NCI-H1694 treated with DMSO at 0.1 percent for 48 hours (cell line): ENCODE measurements at regions not wholly inside any gene's neighbourhood (a gene's known extent, or its start where the extent isn't known, plus 50 kb on each side); places are given as distances from the start of the nearest gene placed in this dataset.
"Not testable (repeated sequence)": the region's sequence is repeated elsewhere in the genome, so short reads cannot be mapped to it uniquely, and the experiment has no call there.

Experiments used
- DNase-seq: peaks from one replicate; lab custom pipeline; 2025; lab: John Stamatoyannopoulos, UW

DNA sequence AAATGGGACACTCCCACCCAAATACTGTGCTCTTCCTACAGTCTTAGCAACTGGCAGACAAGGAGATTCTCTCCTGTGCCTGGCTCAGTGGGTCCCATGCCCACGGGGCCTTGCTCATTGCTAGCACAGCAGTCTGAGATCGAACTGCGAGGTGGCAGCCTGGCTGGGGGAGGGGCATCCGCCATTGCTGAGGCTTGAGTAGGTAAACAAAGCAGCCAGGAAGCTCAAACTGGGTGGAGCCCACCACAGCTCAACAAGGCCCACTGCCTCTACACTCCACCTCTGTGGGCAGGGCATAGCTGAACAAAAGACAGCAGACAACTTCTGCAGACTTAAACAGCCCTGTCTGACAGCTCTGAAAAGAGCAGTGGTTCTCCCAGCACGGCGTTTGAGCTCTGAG, 174.8 kb downstream of the COL12A1 start:
- DNase-seq: not testable (repeated sequence)

DNA sequence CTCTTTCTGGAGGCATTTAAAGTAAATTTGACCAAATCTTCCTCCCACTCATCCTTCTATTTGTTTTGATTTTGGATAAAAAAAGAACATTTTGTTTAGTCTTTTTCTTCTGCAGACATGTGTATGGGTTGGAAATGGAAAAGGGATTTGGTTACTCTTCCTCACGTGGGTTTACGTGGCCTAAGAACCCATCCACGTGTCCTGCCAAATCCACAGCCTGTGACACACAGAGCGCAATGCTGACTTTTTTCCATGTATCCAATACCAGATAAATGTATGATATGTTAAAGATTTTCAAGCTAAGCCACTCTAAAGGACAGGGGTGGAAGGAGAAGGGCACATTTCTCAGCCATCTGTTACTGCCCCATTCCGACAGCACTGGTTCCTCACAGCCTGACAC, 176.5 kb downstream of the COL12A1 start:
- no peak for DNase-seq

DNA sequence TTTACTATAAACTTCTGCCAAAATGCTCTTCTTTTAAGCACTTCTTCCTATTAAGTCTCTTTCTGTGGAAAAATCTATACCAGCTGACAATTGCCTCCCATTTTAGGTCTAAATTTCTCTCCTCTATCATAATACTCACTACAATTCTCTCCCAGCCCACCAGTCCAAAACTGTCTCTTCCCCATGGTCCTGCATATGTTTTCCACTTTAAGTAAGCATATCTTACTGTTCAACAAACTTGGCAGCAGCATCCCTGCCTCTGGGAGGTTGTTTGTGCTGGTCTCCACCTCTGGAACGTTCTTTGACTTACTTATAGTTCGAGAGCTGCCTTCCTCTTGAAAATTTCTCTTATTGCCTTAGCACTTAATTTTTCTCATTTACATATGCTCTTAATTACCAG, 180.5 kb downstream of the COL12A1 start:
- DNase-seq: no peak

DNA sequence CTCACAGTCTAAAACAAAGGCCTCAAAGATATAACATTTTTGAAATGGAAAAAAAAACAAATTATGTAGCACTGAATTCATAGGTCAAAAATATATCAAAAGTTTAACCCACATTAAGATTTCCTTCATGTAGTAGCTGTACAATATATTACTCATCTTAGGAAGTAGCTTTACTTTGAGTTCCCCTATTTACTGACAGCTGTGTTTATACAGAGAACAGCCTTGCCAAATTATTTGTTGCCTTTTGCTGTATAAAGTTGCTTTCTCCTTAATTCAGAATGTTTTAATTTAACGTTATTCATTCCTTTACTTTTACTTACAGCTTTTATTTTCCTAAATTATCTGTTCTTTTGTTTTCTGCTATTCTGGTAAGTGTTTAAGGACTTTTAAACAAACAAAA, 181.0 kb downstream of the COL12A1 start:
- DNase-seq: no peak

DNA sequence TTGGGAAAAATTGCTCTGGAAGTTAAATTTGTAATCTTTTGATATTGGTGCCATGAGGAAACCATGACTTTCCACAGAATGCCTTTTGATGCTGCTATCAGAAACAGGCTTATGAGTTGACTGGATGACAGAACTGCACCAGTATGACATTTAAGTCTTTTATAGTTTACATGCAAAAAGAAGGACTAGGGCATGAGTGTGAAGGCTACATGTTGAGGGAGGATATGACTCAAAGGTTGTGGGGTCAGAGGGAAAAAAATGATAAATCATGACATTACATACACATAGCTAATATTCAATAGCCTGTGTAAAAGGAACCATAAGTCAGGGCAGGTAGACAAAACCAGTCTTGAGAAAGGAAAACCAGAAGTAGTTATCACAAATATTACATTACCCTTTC, 182.2 kb downstream of the COL12A1 start:
- DNase-seq: no peak

DNA sequence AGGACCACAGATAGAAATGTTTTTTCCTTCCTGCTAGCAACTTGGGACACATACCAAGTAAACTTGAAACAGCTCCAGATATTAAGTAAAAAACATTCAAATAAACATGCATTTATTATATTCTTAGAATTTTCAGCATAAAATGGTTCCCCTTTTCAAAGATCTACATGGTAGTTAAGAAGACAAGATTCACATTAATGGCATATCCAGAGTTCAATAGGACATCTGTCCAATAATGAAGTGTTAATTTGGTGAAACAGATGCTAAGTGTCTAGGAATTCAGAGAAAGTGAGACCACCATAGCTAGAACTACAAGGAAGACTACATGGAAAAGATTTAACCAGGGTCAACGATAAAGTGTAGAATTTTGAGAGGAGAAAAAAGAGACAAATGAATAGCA, 184.9 kb downstream of the COL12A1 start:
- no peak for DNase-seq

DNA sequence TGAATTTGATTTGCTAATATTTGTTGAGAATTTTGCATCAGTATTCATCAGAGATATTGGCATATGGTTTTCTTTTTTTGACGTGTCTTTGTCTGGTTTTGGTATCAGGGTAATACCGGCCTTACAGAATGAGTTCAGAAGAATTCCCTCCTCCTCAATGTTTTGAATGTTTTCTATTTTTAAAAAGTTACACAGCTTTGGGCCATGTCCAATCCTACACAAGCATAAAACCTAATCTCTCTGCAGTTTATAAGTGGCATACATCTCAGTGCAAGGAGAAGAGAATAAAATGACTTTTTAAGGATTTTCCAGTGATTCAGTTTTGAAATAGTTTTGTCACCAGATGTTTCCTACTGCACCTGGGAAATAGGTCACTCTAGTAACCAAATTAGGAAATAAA, 185.5 kb downstream of the COL12A1 start:
- DNase-seq: no peak

DNA sequence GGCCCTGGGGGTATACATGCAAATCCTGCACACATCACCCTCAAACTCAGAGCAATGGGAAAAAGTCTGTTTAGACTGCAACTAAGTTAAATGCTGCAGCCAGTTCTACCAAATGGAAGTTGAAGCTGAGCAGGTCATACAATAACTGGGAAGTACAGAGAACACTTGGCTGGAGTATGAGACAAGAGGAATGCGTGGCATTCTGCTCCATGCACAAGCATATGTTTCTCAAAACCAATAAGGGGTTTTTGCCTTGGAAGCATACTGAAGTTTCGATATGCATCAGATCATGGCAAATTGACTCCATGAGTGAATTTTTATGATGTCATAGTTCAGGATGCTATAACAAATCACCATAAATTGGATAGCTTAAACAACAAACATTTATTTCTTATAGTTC, 193.8 kb downstream of the COL12A1 start:
- DNase-seq: no peak

DNA sequence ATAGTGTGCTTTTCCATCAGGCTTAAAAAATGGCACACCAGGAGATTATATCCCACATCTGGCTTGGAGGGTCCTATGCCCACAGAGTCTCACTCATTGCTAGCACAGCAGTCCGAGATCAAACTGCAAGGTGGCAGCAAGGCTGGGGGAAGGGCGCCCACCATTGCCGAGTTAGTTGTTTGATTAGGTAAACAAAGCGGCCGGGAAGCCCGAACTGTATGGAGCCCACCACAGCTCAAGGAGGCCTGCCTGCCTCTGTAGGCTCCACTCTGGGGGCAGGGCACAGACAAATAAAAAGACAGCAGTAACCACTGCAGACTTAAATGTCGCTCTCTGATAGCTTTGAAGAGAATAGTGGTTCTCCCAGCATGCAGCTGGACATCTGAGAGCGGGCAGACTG, 201.9 kb downstream of the COL12A1 start:
- DNase-seq: not testable (repeated sequence)

DNA sequence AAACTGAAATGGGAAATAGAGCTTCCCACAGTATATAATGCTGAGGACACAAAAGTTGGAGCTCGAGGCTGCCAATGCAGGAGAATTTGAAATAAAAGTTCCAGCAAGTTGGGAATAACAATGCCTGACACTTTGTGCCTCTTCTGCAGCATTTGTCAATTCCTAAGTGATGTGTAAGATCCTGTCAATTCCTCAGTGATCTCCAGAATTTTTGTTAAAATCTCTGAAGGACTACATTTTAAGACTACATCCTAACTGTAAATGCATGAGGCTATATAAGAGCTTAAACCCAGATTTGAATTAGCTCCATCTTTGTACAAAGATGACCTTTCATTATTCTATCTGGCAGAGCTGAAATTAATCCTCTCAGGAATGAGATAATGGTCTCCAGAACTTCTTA, 208.2 kb downstream of the COL12A1 start:
- DNase-seq: no peak

DNA sequence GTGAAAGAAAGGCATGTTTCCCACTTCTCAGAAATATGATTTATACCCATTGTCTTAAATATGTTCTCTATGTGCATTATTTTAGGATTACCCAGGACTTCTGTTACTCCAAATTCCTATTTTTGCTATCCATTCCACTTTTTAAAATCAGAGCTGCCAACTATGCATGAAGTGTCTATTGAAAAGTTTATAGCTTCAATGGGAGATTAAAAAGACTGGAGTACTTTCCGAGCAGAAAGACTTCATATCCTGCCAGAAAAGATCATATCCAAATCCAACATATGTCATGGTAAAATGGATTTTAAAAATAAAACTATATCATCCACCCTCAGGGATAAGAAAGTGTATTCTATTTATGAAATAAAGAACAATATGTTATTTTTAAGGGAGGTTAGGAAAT, 212.7 kb downstream of the COL12A1 start:
- DNase-seq: no peak

DNA sequence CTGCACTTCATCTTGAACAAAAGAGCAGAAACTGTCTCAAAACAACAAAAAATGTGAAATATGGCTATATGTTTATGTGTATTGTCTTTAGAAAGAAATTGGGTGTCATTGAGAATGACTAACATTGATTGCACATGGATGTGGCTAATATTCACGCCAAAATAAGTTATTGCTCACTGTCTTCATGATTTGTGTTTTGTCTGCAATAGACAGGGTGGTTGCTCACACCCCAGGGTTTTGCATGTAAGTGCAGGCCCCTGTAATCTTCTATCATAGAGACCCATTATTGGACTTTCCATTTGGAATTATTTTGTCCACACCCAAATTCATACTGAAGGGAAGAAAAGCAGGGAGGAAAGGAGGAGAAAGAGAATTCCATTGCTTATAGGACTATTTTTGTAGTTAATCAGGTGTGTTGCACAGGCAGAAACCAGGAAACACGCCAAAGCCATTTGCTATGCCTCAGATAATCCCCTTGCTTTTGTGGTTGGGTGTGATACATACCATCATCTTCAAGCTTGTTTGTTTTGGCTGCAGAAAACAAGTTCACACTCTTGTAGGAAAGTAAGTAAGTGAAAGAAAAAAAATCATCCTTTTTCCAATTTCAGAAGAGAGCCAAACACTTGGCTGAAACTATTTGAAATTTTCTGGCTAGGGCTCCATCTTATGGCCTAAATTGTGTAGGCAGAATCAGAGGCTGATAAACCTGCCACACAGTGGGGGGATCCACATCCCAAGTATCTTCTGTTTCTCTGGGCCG, 214.1 kb downstream of the COL12A1 start:
- no peak for DNase-seq

DNA sequence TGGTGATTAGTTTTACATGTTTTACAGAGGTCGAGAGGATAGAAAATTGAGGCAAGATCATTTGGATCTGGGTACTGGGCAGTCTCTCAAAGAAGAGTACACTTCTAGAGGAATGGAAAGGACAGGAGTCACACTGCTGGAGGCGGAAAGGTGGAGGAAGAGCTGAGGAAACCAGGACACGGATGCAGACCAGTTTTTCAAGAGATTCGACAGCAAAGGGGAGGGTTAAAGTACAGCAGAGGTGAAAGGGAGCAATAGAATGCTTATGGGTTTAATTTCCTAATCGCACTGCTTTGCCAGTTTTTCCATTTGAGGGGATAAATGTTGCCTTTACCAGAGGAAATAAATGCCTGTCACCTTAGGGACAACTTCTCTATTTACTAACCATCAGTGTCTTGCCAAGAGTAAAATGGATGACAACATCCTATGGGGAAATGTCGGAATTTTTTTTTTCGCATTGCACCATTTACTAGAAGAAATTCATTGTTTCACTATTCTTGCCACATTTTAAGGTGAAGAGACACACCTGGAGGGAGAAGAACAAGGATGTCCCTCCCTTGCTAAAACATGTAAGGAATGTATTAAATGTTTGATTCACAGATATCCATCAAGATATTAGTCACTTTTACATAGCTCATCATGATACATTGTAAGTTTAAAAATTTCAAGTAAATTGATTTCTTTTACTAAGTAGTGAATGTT, 226.6 kb downstream of the COL12A1 start:
- no peak for DNase-seq

DNA sequence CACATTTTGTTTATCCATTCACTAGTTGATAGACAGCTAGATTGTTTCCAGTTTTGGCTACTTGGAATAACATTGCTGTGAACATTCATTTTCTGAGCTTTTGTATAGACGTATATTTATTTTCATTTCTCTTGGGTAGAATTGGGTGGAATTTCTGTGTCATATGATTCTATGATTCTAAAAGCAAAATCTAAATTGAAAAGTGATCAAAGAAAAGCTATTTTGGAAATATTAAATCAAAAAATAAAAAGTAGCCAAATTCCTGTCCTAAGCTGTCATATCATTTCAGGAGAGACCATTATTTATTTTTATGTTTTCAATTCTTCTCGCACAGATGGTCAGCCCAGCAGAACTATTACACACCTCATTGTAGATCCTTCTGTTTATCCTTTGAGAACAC, 229.2 kb downstream of the COL12A1 start:
- DNase-seq: no peak

DNA sequence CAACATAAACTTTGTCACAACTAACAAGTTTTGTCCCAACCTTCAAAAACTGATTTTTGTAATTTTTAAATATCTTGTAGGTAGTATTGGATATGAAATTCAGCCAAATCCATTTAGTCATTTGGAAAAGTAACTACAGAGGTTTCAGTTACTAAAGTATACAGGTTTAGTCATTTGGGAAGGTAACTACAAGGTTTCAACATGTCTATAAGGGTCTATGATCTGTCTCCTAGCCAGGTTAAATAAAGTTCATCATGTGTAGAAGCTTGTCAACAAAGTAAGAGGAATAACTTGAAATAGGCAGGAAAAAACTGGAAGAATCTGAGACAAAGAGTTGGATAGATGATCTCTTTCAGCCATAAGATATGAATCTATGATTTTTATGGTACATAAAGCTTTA, 229.8 kb downstream of the COL12A1 start:
- DNase-seq: no peak

DNA sequence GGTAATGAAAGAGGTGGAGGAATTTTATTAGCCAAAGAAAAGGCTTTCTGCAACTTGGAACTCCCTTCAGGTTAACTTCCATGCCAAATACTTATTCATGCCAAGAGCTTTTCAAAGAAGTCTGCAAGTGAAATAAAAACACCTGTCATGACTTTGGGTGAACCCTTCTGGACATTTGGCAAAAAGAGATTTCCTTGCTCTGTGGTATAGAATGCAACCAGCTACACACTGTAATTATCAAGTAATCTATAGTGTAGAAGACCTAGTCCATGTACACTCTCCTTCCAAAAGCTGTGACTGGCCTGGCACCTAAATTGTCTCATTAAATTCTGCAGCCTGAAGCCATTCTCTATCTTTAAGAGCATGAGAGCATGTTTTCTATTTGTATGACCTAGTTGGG, 232.3 kb downstream of the COL12A1 start:
- no peak for DNase-seq

DNA sequence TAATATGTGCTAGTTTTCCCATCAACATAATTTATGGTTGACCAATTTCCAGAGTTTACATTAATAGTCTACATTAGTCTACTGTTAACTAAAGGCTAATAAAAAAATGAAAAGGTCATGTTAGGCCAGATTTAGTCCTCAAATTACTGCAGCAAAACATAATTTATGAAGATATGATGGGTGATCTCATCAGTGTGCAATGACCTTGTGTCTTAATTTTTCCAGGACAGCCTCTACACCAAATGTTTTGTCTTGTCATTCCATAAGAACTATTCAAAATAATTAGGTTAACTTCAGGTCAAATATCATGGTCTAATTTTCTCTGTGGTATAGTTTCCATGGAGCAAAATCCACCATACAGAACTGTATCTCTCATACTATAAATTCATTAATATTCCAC, 234.2 kb downstream of the COL12A1 start:
- DNase-seq: no peak

DNA sequence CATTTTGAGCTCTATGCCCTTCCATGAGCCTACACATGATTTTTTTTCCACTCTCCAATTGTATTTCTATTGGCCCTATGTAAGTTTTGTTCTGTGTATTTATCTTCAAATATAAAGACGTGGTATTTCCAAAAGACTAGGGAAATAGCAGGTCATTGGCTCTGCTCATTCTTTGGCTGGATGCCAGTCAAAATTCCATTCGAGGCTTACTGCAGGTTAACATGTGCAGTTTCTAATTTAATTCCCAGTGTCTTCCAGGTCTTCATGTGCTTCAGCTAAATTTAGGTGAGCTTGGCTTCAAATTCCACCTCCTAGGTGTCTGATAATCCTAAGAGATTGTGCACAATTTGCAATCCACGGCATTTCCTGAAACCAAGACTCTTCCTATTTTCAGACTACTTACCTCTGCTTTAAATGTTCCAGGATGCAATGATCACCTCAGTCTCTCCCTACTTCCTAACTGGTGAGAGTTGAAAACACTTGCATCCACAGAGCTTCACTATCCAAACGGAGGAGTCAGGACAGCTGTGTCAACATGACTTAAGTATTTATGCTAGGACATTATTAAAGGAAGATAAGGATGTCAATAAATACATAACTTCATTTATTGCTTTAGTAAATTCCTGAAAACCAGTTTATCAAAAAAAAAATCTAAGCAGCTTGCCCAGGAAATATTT, 236.1 kb downstream of the COL12A1 start:
- DNase-seq: no peak

DNA sequence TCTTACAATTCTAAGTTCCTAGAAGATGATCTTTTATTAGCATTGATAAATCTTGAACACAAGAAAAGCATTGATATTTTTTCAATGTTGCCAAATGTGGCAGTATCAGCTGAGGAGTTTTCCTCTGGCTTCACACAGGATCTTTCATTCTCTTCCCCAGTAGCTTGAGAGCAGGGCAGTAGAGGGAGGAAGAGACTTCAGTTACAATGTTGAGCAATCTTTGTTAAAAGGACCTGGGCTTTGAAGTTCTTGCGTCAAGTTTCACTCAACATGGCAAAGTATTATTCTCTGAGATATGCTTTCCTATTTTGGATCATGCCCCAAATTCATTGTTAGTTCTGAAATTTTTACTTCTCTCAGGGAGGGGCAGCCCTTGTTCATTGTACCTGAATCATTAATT, 238.0 kb downstream of the COL12A1 start:
- DNase-seq: no peak

DNA sequence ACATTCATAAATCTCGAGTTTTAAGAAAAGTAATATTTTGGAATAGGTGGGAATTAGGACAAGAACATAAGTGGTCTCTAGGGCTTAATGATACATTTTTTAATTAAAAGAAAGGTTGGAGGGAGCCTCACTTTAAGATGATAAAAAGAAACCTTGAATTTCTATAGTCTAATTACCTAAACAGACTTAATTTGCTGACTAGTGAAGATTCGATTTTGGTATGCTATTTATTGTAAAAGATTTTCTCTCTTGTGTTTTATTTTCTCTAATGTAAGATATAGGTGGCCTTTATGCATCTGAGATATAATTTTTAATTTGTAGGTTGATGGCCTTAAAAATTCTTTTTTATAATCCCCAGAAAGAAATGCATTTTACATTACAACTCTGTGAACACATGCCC, 239.1 kb downstream of the COL12A1 start:
- no peak for DNase-seq

DNA sequence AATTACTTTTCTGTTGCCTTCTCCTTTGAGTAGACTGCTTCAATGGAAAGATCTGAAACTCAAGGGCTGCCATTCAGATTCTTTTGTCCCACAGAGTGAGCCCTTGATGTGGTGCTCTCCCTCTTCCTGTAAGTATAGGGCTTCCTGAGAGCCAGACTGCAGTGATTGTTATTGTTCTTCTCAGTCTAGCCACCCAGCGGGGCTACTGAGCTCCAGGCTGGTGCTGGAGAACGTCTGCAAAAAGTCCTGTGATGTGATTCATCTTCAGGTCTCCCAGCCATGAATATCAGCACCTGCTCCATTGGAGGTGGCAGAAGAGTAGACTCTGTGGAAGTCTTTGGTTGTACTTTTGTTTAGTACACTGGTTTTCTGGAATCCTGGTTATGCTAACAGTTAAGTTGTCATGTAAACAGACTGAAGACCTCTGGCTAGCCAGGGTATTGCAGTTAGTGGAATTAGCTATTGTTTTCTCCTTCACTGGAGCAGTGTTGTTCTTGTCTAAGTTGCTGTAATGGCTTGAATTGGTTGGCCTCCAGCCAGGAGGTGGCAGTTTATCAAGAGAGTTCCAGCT, 240.9 kb downstream of the COL12A1 start:
- DNase-seq: no peak

DNA sequence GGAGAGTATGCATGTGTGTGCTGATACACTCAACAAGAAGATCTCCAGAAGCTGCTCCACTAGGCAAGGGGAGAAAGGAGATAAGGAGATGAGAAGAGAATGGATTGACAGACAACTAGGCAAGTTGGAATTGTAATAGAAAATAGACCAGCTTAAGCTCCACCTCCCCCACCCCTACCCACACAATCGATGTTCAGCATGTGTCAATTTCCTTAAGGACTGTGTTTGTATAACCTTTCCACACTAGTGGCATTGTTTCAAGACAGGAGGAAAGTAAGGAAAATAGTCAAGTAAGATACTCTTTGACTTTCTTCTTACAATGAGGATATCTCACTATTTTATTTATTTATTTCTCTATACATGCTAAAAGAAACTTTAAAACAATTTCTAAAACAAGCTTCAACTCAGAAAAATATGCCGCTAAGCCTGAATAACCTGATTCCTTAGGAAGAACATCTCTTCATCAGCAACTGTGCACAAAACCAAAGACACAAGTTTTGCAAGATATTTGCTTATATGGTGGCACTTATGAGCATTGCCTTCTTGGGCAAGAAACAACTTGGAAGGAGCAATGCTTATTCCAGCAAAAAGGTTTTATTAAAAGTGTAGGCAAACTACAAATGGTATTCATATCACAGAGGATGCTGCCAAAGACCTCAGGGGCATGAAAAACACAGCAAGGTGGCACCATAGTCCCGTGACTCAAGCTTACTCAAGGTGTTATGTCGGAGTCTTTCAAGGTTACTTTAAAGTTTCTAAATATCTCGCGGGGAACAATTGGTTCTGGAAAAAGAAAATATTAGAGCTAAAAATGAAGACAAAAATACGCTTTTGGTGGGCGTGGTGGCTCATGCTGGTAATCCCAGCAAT, 249.1 kb downstream of the COL12A1 start:
- no peak for DNase-seq
